H9 (cell line): ENCODE measurements at regions not wholly inside any gene's neighbourhood (a gene's known extent, or its start where the extent isn't known, plus 50 kb on each side); places are given as distances from the start of the nearest gene placed in this dataset.

Experiments
- DNase-seq: peaks from one replicate; pipeline ENCODE4 v3.0.0-alpha.2; 2017
- H2AFZ ChIP-seq: one replicate; pipeline ENCODE4 v1.6.1; 2013; ENCODE audit warnings: mild to moderate bottlenecking, low read length, control low read depth, moderate library complexity
- H2AK5ac ChIP-seq: 2 replicates; pipeline ENCODE4 v1.6.1; 2013; ENCODE audit warnings: low read length, control low read depth, mixed read lengths; ENCODE audit not compliant: insufficient read length
- H2BK120ac ChIP-seq: one replicate; pipeline ENCODE4 v1.6.1; 2013; ENCODE audit warnings: low read depth, mild to moderate bottlenecking, low read length, control low read depth, inconsistent platforms; ENCODE audit not compliant: poor library complexity, severe bottlenecking
- H2BK12ac ChIP-seq: 2 replicates; pipeline ENCODE4 v1.6.1; 2013; ENCODE audit warnings: low read length, control low read depth, mixed read lengths, low read depth; ENCODE audit not compliant: insufficient read length
- H2BK15ac ChIP-seq: 2 replicates; pipeline ENCODE4 v1.6.1; 2013; ENCODE audit warnings: low read depth, low read length, control low read depth
- H2BK20ac ChIP-seq: one replicate; pipeline ENCODE4 v1.6.1; 2013; ENCODE audit warnings: low read depth, mild to moderate bottlenecking, low read length, control low read depth, inconsistent platforms; ENCODE audit not compliant: poor library complexity, severe bottlenecking
- H2BK5ac ChIP-seq: 2 replicates; pipeline ENCODE4 v1.6.1; 2013; ENCODE audit warnings: low read length, control low read depth, mixed read lengths; ENCODE audit not compliant: insufficient read length
- H3K14ac ChIP-seq: 2 replicates; pipeline ENCODE4 v1.6.1; 2013; ENCODE audit warnings: low read length, control low read depth; ENCODE audit not compliant: insufficient read depth
- H3K18ac ChIP-seq: 2 replicates; pipeline ENCODE4 v1.6.1; 2013; ENCODE audit warnings: low read depth, mild to moderate bottlenecking, mixed read lengths, low read length, control low read depth; ENCODE audit not compliant: insufficient read length
- H3K23ac ChIP-seq: 2 replicates; pipeline ENCODE4 v1.6.1; 2013; ENCODE audit warnings: low read length, control low read depth, mixed read lengths, low read depth; ENCODE audit not compliant: insufficient read length
- H3K23me2 ChIP-seq: 2 replicates; pipeline ENCODE4 v1.6.1; 2013; ENCODE audit warnings: low read depth, mild to moderate bottlenecking, mixed read lengths, low read length, control low read depth; ENCODE audit not compliant: insufficient read length, poor library complexity, severe bottlenecking
- H3K27ac ChIP-seq: 2 replicates; pipeline ENCODE4 v1.5.1; 2013; ENCODE audit warnings: low read length, control low read depth, mixed read lengths, low read depth; ENCODE audit not compliant: insufficient read length
- H3K27me3 ChIP-seq: 2 replicates; pipeline ENCODE4 v1.6.1; 2013; ENCODE audit warnings: low read length, control low read depth, inconsistent platforms; ENCODE audit not compliant: insufficient read depth
- H3K4ac ChIP-seq: 2 replicates; pipeline ENCODE4 v1.6.1; 2013; ENCODE audit warnings: low read depth, mild to moderate bottlenecking, control low read depth, inconsistent platforms, low read length, moderate library complexity
- H3K4me1 ChIP-seq: 2 replicates; pipeline ENCODE4 v1.6.1; 2013; ENCODE audit warnings: low read length, control low read depth, inconsistent platforms; ENCODE audit not compliant: insufficient read depth
- H3K4me2 ChIP-seq: 2 replicates; pipeline ENCODE4 v1.6.1; 2013; ENCODE audit warnings: low read length, control low read depth, mixed read lengths; ENCODE audit not compliant: insufficient read length, insufficient read depth
- H3K56ac ChIP-seq: 2 replicates; pipeline ENCODE4 v1.6.1; 2013; ENCODE audit warnings: low read depth, mild to moderate bottlenecking, mixed read lengths, low read length, control low read depth; ENCODE audit not compliant: insufficient read length
- H3K79me1 ChIP-seq: 2 replicates; pipeline ENCODE4 v1.6.1; 2013; ENCODE audit warnings: low read depth, mild to moderate bottlenecking, moderate library complexity, low read length, control low read depth, inconsistent platforms; ENCODE audit not compliant: insufficient read depth, poor library complexity, severe bottlenecking
- H3K79me2 ChIP-seq: 2 replicates; pipeline ENCODE4 v1.6.1; 2013; ENCODE audit warnings: low read length, control low read depth, inconsistent platforms; ENCODE audit not compliant: insufficient read depth
- H3K9ac ChIP-seq: 2 replicates; pipeline ENCODE4 v1.6.1; 2013; ENCODE audit warnings: low read length, control low read depth, mixed read lengths; ENCODE audit not compliant: insufficient read length; ENCODE audit errors: extremely low read depth
- H3K9me3 ChIP-seq: one replicate; pipeline ENCODE4 v1.6.1; 2013; ENCODE audit warnings: low read depth, low read length, inconsistent platforms; ENCODE audit not compliant: control insufficient read depth
- H3T11ph ChIP-seq: one replicate; pipeline ENCODE4 v1.6.1; 2013; ENCODE audit warnings: mild to moderate bottlenecking, low read length, control low read depth, inconsistent platforms
- H4K20me1 ChIP-seq: one replicate; pipeline ENCODE4 v1.6.1; 2013; ENCODE audit not compliant: control insufficient read depth, insufficient read length, insufficient read depth
- H4K5ac ChIP-seq: 2 replicates; pipeline ENCODE4 v1.6.1; 2013; ENCODE audit warnings: low read depth, mild to moderate bottlenecking, mixed read lengths, low read length, control low read depth; ENCODE audit not compliant: insufficient read length
- H4K8ac ChIP-seq: replicated peaks from 2 replicates; pipeline ENCODE4 v1.6.1; 2013; ENCODE audit warnings: low read length, control low read depth, mixed read lengths, low read depth; ENCODE audit not compliant: insufficient read length
- H4K91ac ChIP-seq: 2 replicates; pipeline ENCODE4 v1.6.1; 2013; ENCODE audit warnings: low read depth, mild to moderate bottlenecking, moderate library complexity, mixed read lengths, low read length, control low read depth; ENCODE audit not compliant: insufficient read length
- H3K27ac Mint-ChIP-seq, 3 experiments: 2 replicates in 2 of 3; 3 replicates in 1 of 3; pipeline ENCODE4 v1.8.0; 2020 to 2021; ENCODE audit warnings: mixed read lengths in 3 of 3, mild to moderate bottlenecking in 1 of 3, moderate library complexity in 1 of 3
- H3K27me3 Mint-ChIP-seq: 2 replicates; pipeline ENCODE4 v1.8.0; 2021; ENCODE audit warnings: low read depth, mild to moderate bottlenecking, moderate library complexity, mixed read lengths
- H3K36me3 Mint-ChIP-seq, 3 experiments: 2 replicates in 2 of 3; 3 replicates in 1 of 3; pipeline ENCODE4 v1.8.0; 2020 to 2021; ENCODE audit warnings: low read depth in 3 of 3, mixed read lengths in 3 of 3; ENCODE audit not compliant: insufficient read depth in 1 of 3
- H3K4me1 Mint-ChIP-seq, 2 experiments: 2 replicates each; pipeline ENCODE4 v1.8.0; 2020; ENCODE audit warnings: mixed read lengths in 2 of 2
- H3K4me3 Mint-ChIP-seq, 2 experiments: 2 replicates in 1 of 2; 3 replicates in 1 of 2; pipeline ENCODE4 v1.8.0; 2020 to 2021; ENCODE audit warnings: mild to moderate bottlenecking in 2 of 2, mixed read lengths in 2 of 2, moderate library complexity in 1 of 2
- H3K9me3 Mint-ChIP-seq, 2 experiments: 2 replicates in 1 of 2; 3 replicates in 1 of 2; pipeline ENCODE4 v1.8.0; 2020; ENCODE audit warnings: mild to moderate bottlenecking in 2 of 2, mixed read lengths in 2 of 2, moderate library complexity in 1 of 2
- WGBS: extraction: QIAGEN DNeasy Blood & Tissue Kit; methylation state at CpG from one replicate; pipeline ENCODE4 v1.1.7; 2013; ENCODE audit warnings: missing lambda C conversion rate, low lambda C conversion rate, mixed read lengths; ENCODE audit not compliant: insufficient read length; ENCODE audit errors: extremely low coverage; 5-methylcytosine and 5-hydroxymethylcytosine counted together
- TF ChIP-seq, protein P1 (sequence below): fragments of 200-600 bp; sonication (generic); conservative IDR thresholded peaks from 3 replicates; pipeline ENCODE4 v1.8.0; 2021; ENCODE audit warnings: antibody characterized with exemption, mild to moderate bottlenecking

DNA sequence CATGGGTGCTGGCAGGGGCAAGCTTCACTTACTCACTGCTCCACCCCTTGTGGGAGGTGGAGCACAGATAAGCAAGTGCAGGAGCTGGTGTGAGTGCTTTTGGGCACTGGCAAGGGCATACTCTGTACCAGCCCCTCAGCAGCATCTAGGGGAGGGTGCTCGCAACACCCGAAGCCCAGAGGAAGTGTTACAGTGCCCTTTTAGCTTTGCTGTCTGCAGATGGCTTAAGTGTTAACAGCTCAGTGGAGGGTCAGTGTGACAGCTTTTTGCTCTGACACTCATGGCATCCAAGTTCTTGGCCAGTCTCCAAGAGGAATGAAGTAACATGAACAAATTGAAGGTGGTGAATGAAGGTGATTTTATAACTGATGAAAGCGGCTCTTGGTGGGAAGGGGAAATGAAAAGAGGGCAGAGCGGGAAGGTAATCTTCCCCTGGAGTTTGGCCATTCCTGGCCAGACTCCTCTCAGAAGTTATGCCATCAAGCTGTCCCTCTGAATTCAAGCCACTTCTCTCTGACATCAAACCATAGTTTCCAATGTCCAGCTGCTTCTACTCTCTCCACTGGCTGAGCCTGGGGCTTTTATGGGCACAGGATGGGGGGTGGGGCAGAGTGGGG, 862.5 kb downstream of the KCNMA1 start:
- no peak overlapping the region for H4K91ac ChIP-seq
- no peak overlapping the region for H3K4me2 ChIP-seq
- H3K79me1 ChIP-seq, result no peaks in the 10 kb centered on the region
- no peak overlapping the region for H3K9ac ChIP-seq
- H4K8ac ChIP-seq, result no peak overlapping the region
- H2BK20ac ChIP-seq, result no peak overlapping the region
- Mint-ChIP-seq H3K9me3 (peaks cover 9% of the 10 kb centered on the region in 2 experiments), H3K27ac (no peak overlapping the region), H3K4me3 (no peak overlapping the region), H3K4me1 (peaks cover 28 to 36% of the 10 kb centered on the region in 2 experiments), H3K36me3 (peaks cover 7 to 22% (median 10%) of the 10 kb centered on the region in 3 experiments; a peak in 5 of 7 replicates), H3K27me3 (no peaks in the 10 kb centered on the region)
- H3K14ac ChIP-seq, result no peak overlapping the region
- no peak overlapping the region for H2AK5ac ChIP-seq
- peaks cover 8% of the 10 kb centered on the region; the same call in 1 of the 2 replicates for H3K4me1 ChIP-seq
- no peak overlapping the region for H2AFZ ChIP-seq
- H3K18ac ChIP-seq, result no peak overlapping the region
- no CpG with 5 or more reads among the region's 4 CpGs for WGBS
- H4K20me1 ChIP-seq, result no peaks in the 10 kb centered on the region
- no peaks in the 10 kb centered on the region for H3K27me3 ChIP-seq
- no peaks in the 10 kb centered on the region for H3K79me2 ChIP-seq
- no peak overlapping the region for H4K5ac ChIP-seq
- no peak overlapping the region for H3T11ph ChIP-seq
- H3K23ac ChIP-seq, result no peak overlapping the region
- H3K56ac ChIP-seq, result no peak overlapping the region
- no peak overlapping the region for H2BK5ac ChIP-seq
- no peaks in the 10 kb centered on the region for H3K9me3 ChIP-seq
- TF ChIP-seq, protein P1, sequence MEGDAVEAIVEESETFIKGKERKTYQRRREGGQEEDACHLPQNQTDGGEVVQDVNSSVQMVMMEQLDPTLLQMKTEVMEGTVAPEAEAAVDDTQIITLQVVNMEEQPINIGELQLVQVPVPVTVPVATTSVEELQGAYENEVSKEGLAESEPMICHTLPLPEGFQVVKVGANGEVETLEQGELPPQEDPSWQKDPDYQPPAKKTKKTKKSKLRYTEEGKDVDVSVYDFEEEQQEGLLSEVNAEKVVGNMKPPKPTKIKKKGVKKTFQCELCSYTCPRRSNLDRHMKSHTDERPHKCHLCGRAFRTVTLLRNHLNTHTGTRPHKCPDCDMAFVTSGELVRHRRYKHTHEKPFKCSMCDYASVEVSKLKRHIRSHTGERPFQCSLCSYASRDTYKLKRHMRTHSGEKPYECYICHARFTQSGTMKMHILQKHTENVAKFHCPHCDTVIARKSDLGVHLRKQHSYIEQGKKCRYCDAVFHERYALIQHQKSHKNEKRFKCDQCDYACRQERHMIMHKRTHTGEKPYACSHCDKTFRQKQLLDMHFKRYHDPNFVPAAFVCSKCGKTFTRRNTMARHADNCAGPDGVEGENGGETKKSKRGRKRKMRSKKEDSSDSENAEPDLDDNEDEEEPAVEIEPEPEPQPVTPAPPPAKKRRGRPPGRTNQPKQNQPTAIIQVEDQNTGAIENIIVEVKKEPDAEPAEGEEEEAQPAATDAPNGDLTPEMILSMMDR, result no peak
- H3K23me2 ChIP-seq, result no peaks in the 10 kb centered on the region
- H3K4ac ChIP-seq, result no peak overlapping the region
- no peak overlapping the region for H3K27ac ChIP-seq
- no peak overlapping the region for H2BK12ac ChIP-seq
- no peak overlapping the region for H2BK120ac ChIP-seq
- DNase-seq, result no peak
- H2BK15ac ChIP-seq, result no peak overlapping the region
